ENCODE measurements at regions not wholly inside any gene's neighbourhood (a gene's known extent, or its start where the extent isn't known, plus 50 kb on each side); places are given as distances from the start of the nearest gene placed in this dataset.

- H3K4me1 Mint-ChIP-seq: no peaks in the 10 kb centered on the region
- no peak overlapping the region for H3K27ac Mint-ChIP-seq
- no peak for ATAC-seq (replicated peaks)
- H3K9me3 Mint-ChIP-seq: peaks cover 10% of the 10 kb centered on the region
- peaks cover 4% of the 10 kb centered on the region for H3K27me3 Mint-ChIP-seq
- H3K4me3 Mint-ChIP-seq: no peak overlapping the region
- H3K36me3 Mint-ChIP-seq (ENCODE audit: low read depth): no peaks in the 10 kb centered on the region
These were observed 90.6 kb upstream of the NTM start for GRCh38 chr11:131279654-131280384.

GRCh38 chr11:131281316-131281715, 89.1 kb upstream of the NTM start:
- no peaks in the 10 kb centered on the region for H3K27me3 Mint-ChIP-seq
- H3K4me3 Mint-ChIP-seq: no peak overlapping the region
- H3K9me3 Mint-ChIP-seq: peaks cover 10% of the 10 kb centered on the region
- no peaks in the 10 kb centered on the region for H3K4me1 Mint-ChIP-seq
- no peaks in the 10 kb centered on the region for H3K36me3 Mint-ChIP-seq (ENCODE audit: low read depth)
- H3K27ac Mint-ChIP-seq: no peak overlapping the region
- ATAC-seq (replicated peaks): no peak

GRCh38 chr11:131284041-131284440, 86.4 kb upstream of the NTM start:
- no peaks in the 10 kb centered on the region for H3K27me3 Mint-ChIP-seq
- H3K4me3 Mint-ChIP-seq: no peak overlapping the region
- no peak for ATAC-seq (replicated peaks)
- no peaks in the 10 kb centered on the region for H3K4me1 Mint-ChIP-seq
- no peaks in the 10 kb centered on the region for H3K36me3 Mint-ChIP-seq (ENCODE audit: low read depth)
- peaks cover 6% of the 10 kb centered on the region for H3K9me3 Mint-ChIP-seq
- H3K27ac Mint-ChIP-seq: no peak overlapping the region

GRCh38 chr11:131288521-131289091, 81.8 kb upstream of the NTM start:
- Mint-ChIP-seq H3K4me3 (no peak overlapping the region), H3K27me3 (no peaks in the 10 kb centered on the region), H3K4me1 (no peaks in the 10 kb centered on the region), H3K9me3 (peaks cover 5% of the 10 kb centered on the region), H3K27ac (no peak overlapping the region), H3K36me3 (ENCODE audit: low read depth) (no peaks in the 10 kb centered on the region)
- ATAC-seq (replicated peaks): no peak

GRCh38 chr11:131290185-131290584, 80.2 kb upstream of the NTM start:
- H3K9me3 Mint-ChIP-seq: peaks cover 5% of the 10 kb centered on the region
- ATAC-seq (replicated peaks): no peak

GRCh38 chr11:131295986-131296385, 74.4 kb upstream of the NTM start:
- H3K27ac Mint-ChIP-seq: no peak overlapping the region
- no peaks in the 10 kb centered on the region for H3K36me3 Mint-ChIP-seq (ENCODE audit: low read depth)
- peaks cover 7% of the 10 kb centered on the region for H3K9me3 Mint-ChIP-seq
- peaks cover 16% of the 10 kb centered on the region for H3K27me3 Mint-ChIP-seq
- no peak overlapping the region for H3K4me3 Mint-ChIP-seq
- no peaks in the 10 kb centered on the region for H3K4me1 Mint-ChIP-seq
- ATAC-seq (replicated peaks): no peak

More at GRCh38 chr11:131290185-131290584, 80.2 kb upstream of the NTM start:
- no peaks in the 10 kb centered on the region for H3K36me3 Mint-ChIP-seq (ENCODE audit: low read depth)
- no peak overlapping the region for H3K4me3 Mint-ChIP-seq
- peaks cover 5% of the 10 kb centered on the region for H3K27me3 Mint-ChIP-seq
- H3K4me1 Mint-ChIP-seq: no peaks in the 10 kb centered on the region
- no peak overlapping the region for H3K27ac Mint-ChIP-seq

GRCh38 chr11:131297441-131297840, 73.0 kb upstream of the NTM start:
- Mint-ChIP-seq H3K4me3 (no peak overlapping the region), H3K27ac (no peak overlapping the region), H3K36me3 (ENCODE audit: low read depth) (no peaks in the 10 kb centered on the region), H3K27me3 (peaks cover 16% of the 10 kb centered on the region), H3K4me1 (no peaks in the 10 kb centered on the region), H3K9me3 (peaks cover 10% of the 10 kb centered on the region)
- no peak for ATAC-seq (replicated peaks)

GRCh38 chr11:131299598-131300438, 70.6 kb upstream of the NTM start:
- no peaks in the 10 kb centered on the region for H3K36me3 Mint-ChIP-seq (ENCODE audit: low read depth)
- H3K4me3 Mint-ChIP-seq: no peak overlapping the region
- no peak for ATAC-seq (replicated peaks)
- H3K27me3 Mint-ChIP-seq: peaks cover 13% of the 10 kb centered on the region
- peaks cover 13% of the 10 kb centered on the region for H3K9me3 Mint-ChIP-seq
- H3K27ac Mint-ChIP-seq: no peak overlapping the region
- no peaks in the 10 kb centered on the region for H3K4me1 Mint-ChIP-seq

- Mint-ChIP-seq H3K4me1 (no peaks in the 10 kb centered on the region), H3K36me3 (ENCODE audit: low read depth) (no peaks in the 10 kb centered on the region), H3K27me3 (peaks cover 12% of the 10 kb centered on the region), H3K4me3 (no peak overlapping the region), H3K27ac (no peak overlapping the region), H3K9me3 (peaks cover 13% of the 10 kb centered on the region)
- ATAC-seq (replicated peaks): no peak
These were observed 70.0 kb upstream of the NTM start for GRCh38 chr11:131300439-131300717.

GRCh38 chr11:131301306-131301705, 69.1 kb upstream of the NTM start:
- H3K27ac Mint-ChIP-seq: no peak overlapping the region
- no peaks in the 10 kb centered on the region for H3K4me1 Mint-ChIP-seq
- peaks cover 13% of the 10 kb centered on the region for H3K9me3 Mint-ChIP-seq
- no peak overlapping the region for H3K4me3 Mint-ChIP-seq
- peaks cover 12% of the 10 kb centered on the region for H3K27me3 Mint-ChIP-seq
- H3K36me3 Mint-ChIP-seq (ENCODE audit: low read depth): no peaks in the 10 kb centered on the region
- no peak for ATAC-seq (replicated peaks)

GRCh38 chr11:131302836-131303235, 67.6 kb upstream of the NTM start:
- Mint-ChIP-seq H3K36me3 (ENCODE audit: low read depth) (no peaks in the 10 kb centered on the region), H3K4me1 (no peaks in the 10 kb centered on the region), H3K27me3 (peaks cover 12% of the 10 kb centered on the region), H3K27ac (no peak overlapping the region), H3K9me3 (peaks cover 13% of the 10 kb centered on the region), H3K4me3 (no peak overlapping the region)
- no peak for ATAC-seq (replicated peaks)

GRCh38 chr11:131303611-131304119, 66.8 kb upstream of the NTM start:
- no peaks in the 10 kb centered on the region for H3K36me3 Mint-ChIP-seq (ENCODE audit: low read depth)
- no peak overlapping the region for H3K27ac Mint-ChIP-seq
- peaks cover 13% of the 10 kb centered on the region for H3K9me3 Mint-ChIP-seq
- H3K4me3 Mint-ChIP-seq: no peak overlapping the region
- no peak for ATAC-seq (replicated peaks)
- H3K27me3 Mint-ChIP-seq: peaks cover 12% of the 10 kb centered on the region
- H3K4me1 Mint-ChIP-seq: no peaks in the 10 kb centered on the region

GRCh38 chr11:131305005-131305404, 65.4 kb upstream of the NTM start:
- H3K9me3 Mint-ChIP-seq: peaks cover 10% of the 10 kb centered on the region
- H3K27ac Mint-ChIP-seq: no peak overlapping the region
- no peaks in the 10 kb centered on the region for H3K4me1 Mint-ChIP-seq
- no peaks in the 10 kb centered on the region for H3K36me3 Mint-ChIP-seq (ENCODE audit: low read depth)
- ATAC-seq (replicated peaks): no peak
- no peak overlapping the region for H3K4me3 Mint-ChIP-seq
- peaks cover 7% of the 10 kb centered on the region for H3K27me3 Mint-ChIP-seq

- H3K4me3 Mint-ChIP-seq: no peak overlapping the region
- ATAC-seq (replicated peaks): no peak
- H3K4me1 Mint-ChIP-seq: no peaks in the 10 kb centered on the region
- no peak overlapping the region for H3K27ac Mint-ChIP-seq
- H3K36me3 Mint-ChIP-seq (ENCODE audit: low read depth): no peaks in the 10 kb centered on the region
- H3K9me3 Mint-ChIP-seq: peaks cover 3% of the 10 kb centered on the region
- H3K27me3 Mint-ChIP-seq: no peaks in the 10 kb centered on the region
These were observed 62.9 kb upstream of the NTM start for GRCh38 chr11:131307506-131307905.

GRCh38 chr11:131309776-131310175, 60.6 kb upstream of the NTM start:
- Mint-ChIP-seq H3K36me3 (ENCODE audit: low read depth) (no peaks in the 10 kb centered on the region), H3K4me1 (no peaks in the 10 kb centered on the region), H3K27me3 (no peaks in the 10 kb centered on the region), H3K9me3 (no peaks in the 10 kb centered on the region), H3K4me3 (no peak overlapping the region), H3K27ac (no peak overlapping the region)
- no peak for ATAC-seq (replicated peaks)
